ENCODE measurements at regions not wholly inside any gene's neighbourhood (a gene's known extent, or its start where the extent isn't known, plus 50 kb on each side); places are given as distances from the start of the nearest gene placed in this dataset.

GRCh38 chr2:17136877-17137276, 381.4 kb downstream of the RAD51AP2 start:
- Histone ChIP-seq H3K4me2 (no peak overlapping the region), H3K27me3 (peaks cover 3% of the 10 kb centered on the region), H2AFZ (no peak overlapping the region), H4K20me1 (ENCODE audit: insufficient read depth, poor library complexity, severe bottlenecking) (no peaks in the 10 kb centered on the region), H3K36me3 (replicated peaks; ENCODE audit: insufficient read depth, low read depth) (no peaks in the 10 kb centered on the region), H3K4me3 (no peak overlapping the region), H3K9me2 (replicated peaks; ENCODE audit: insufficient read depth) (no peaks in the 10 kb centered on the region), H3K4me1 (ENCODE audit: insufficient read depth) (no peaks in the 10 kb centered on the region), H3K79me2 (no peaks in the 10 kb centered on the region), H3K9me3 (ENCODE audit: low read depth) (no peaks in the 10 kb centered on the region), H3K27ac (no peak overlapping the region)
- no peak for DNase-seq (ENCODE audit: low spot score)
- TF ChIP-seq CTCF (IDR thresholded peaks at IDR 0.05; ENCODE audit: poor library complexity), result no peak
- no peak for TF ChIP-seq EZH2phosphoT487 (IDR thresholded peaks at IDR 0.05; ENCODE audit: low read depth, severe bottlenecking, unreplicated experiment)
- TF ChIP-seq EZH2 (IDR thresholded peaks at IDR 0.05; ENCODE audit: borderline replicate concordance), result no peak
- WGBS (ENCODE audit: low lambda C conversion rate, missing lambda C conversion rate), result 58% methylated on average over 2 of the region's 2 CpGs

GRCh38 chr2:17136231-17136630, 382.0 kb downstream of the RAD51AP2 start:
- no peaks in the 10 kb centered on the region for H3K9me3 ChIP-seq (ENCODE audit: low read depth)
- no peak for TF ChIP-seq CTCF (IDR thresholded peaks at IDR 0.05; ENCODE audit: poor library complexity)
- no peak for TF ChIP-seq EZH2 (IDR thresholded peaks at IDR 0.05; ENCODE audit: borderline replicate concordance)
- no peak for TF ChIP-seq EZH2phosphoT487 (IDR thresholded peaks at IDR 0.05; ENCODE audit: low read depth, severe bottlenecking, unreplicated experiment)
- no peaks in the 10 kb centered on the region for H3K4me1 ChIP-seq (ENCODE audit: insufficient read depth)
- H3K9me2 ChIP-seq (replicated peaks; ENCODE audit: insufficient read depth), result no peaks in the 10 kb centered on the region
- H3K4me3 ChIP-seq, result no peak overlapping the region
- WGBS (ENCODE audit: low lambda C conversion rate, missing lambda C conversion rate), result 60% methylated on average over 3 of the region's 3 CpGs
- no peak for DNase-seq (ENCODE audit: low spot score)
- no peak overlapping the region for H3K4me2 ChIP-seq
- H4K20me1 ChIP-seq (ENCODE audit: insufficient read depth, poor library complexity, severe bottlenecking), result no peaks in the 10 kb centered on the region
- H2AFZ ChIP-seq, result no peak overlapping the region
- peaks cover 3% of the 10 kb centered on the region for H3K27me3 ChIP-seq
- H3K36me3 ChIP-seq (replicated peaks; ENCODE audit: insufficient read depth, low read depth), result no peaks in the 10 kb centered on the region
- no peak overlapping the region for H3K27ac ChIP-seq
- no peaks in the 10 kb centered on the region for H3K79me2 ChIP-seq

DNA sequence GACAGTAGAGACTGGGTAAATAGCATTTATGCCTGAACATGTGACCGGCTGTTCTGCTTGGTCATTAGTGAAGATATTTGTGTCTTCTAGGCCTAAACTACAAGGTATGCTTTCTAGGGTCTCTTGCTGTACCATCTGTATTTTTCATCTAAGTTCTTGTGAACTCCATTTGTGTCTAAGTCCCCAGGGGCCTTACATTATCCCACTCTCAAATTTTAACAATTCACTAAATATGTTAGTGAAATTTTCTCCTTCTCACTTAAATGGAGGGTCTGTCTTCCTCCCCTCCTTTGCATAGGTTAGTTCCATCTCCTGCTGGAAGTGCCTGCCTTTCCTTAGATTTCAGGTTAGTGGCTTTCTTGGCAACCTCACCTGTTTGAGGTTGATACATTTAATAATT, 382.6 kb downstream of the RAD51AP2 start:
- H3K9me2 ChIP-seq (replicated peaks; ENCODE audit: insufficient read depth), result no peaks in the 10 kb centered on the region
- no peaks in the 10 kb centered on the region for H4K20me1 ChIP-seq (ENCODE audit: insufficient read depth, poor library complexity, severe bottlenecking)
- 92% methylated on average over 1 of the region's 1 CpG for WGBS (ENCODE audit: low lambda C conversion rate, missing lambda C conversion rate)
- H3K4me3 ChIP-seq, result no peak overlapping the region
- no peaks in the 10 kb centered on the region for H3K9me3 ChIP-seq (ENCODE audit: low read depth)
- no peak overlapping the region for H3K27ac ChIP-seq
- H2AFZ ChIP-seq, result no peak overlapping the region
- no peaks in the 10 kb centered on the region for H3K36me3 ChIP-seq (replicated peaks; ENCODE audit: insufficient read depth, low read depth)
- no peaks in the 10 kb centered on the region for H3K4me1 ChIP-seq (ENCODE audit: insufficient read depth)
- H3K27me3 ChIP-seq, result peaks cover 2% of the 10 kb centered on the region
- H3K4me2 ChIP-seq, result no peak overlapping the region
- DNase-seq (ENCODE audit: low spot score), result no peak
- no peak for TF ChIP-seq EZH2phosphoT487 (IDR thresholded peaks at IDR 0.05; ENCODE audit: low read depth, severe bottlenecking, unreplicated experiment)
- no peak for TF ChIP-seq CTCF (IDR thresholded peaks at IDR 0.05; ENCODE audit: poor library complexity)
- TF ChIP-seq EZH2 (IDR thresholded peaks at IDR 0.05; ENCODE audit: borderline replicate concordance), result no peak
- H3K79me2 ChIP-seq, result no peaks in the 10 kb centered on the region

Data from hepatocyte (in vitro differentiated cells).